CD4-positive, CD25-positive, alpha-beta regulatory T cell (primary cell): ENCODE measurements at regions not wholly inside any gene's neighbourhood (a gene's known extent, or its start where the extent isn't known, plus 50 kb on each side); places are given as distances from the start of the nearest gene placed in this dataset.

ENCODE experiments used
- ATAC-seq, 2 donors: fragments of 150-1000 bp; cut with Tn5 transposase; one replicate each; pipeline ENCODE4 v1.10.0; 2021; ENCODE audit warnings: low read depth in 2 of 2, moderate number of reproducible peaks in 2 of 2, moderate library complexity in 1 of 2
- DNase-seq, 3 donors: peaks; one replicate each; pipeline versions ENCODE4 v3.0.0 to v3.0.0-alpha.2; 2012 to 2022; ENCODE audit warnings: mixed read lengths in 1 of 3
- H3K27ac ChIP-seq: one replicate; pipeline ENCODE4 v1.7.0; 2013; ENCODE audit warnings: mild to moderate bottlenecking, low read length; ENCODE audit not compliant: insufficient read depth, poor library complexity, severe bottlenecking
- H3K27me3 ChIP-seq: one replicate; pipeline ENCODE4 v1.7.0; 2013; ENCODE audit warnings: low read length; ENCODE audit not compliant: control insufficient read depth, insufficient read depth
- H3K36me3 ChIP-seq: one replicate; pipeline ENCODE4 v1.7.0; 2013; ENCODE audit warnings: mild to moderate bottlenecking, low read length, moderate library complexity; ENCODE audit not compliant: control insufficient read depth, insufficient read depth
- H3K4me1 ChIP-seq: 2 replicates; pipeline ENCODE4 v1.7.0; 2013; ENCODE audit warnings: mild to moderate bottlenecking, low read length; ENCODE audit not compliant: insufficient read depth, control insufficient read depth, poor library complexity, severe bottlenecking
- H3K4me3 ChIP-seq: one replicate; pipeline ENCODE4 v1.7.0; 2013; ENCODE audit warnings: low read depth, mild to moderate bottlenecking, low read length, moderate library complexity
- H3K9me3 ChIP-seq, 2 experiments: 1 replicate in 1 of 2; 2 replicates in 1 of 2; pipeline ENCODE4 v1.7.0; 2013; ENCODE audit warnings: low read length in 2 of 2, mild to moderate bottlenecking in 1 of 2, moderate library complexity in 1 of 2; ENCODE audit not compliant: control insufficient read depth in 2 of 2
- H3K27ac Mint-ChIP-seq, 3 donors: one replicate each; pipeline ENCODE4 v1.8.0; 2020 to 2022; ENCODE audit warnings: mild to moderate bottlenecking in 3 of 3, mixed read lengths in 3 of 3, moderate library complexity in 2 of 3
- H3K27me3 Mint-ChIP-seq: one replicate; pipeline ENCODE4 v1.8.0; 2022; ENCODE audit warnings: mild to moderate bottlenecking, mixed read lengths
- H3K36me3 Mint-ChIP-seq: one replicate; pipeline ENCODE4 v1.8.0; 2020; ENCODE audit warnings: mixed read lengths
- H3K4me1 Mint-ChIP-seq, 4 donors: one replicate each; pipeline ENCODE4 v1.8.0; 2020 to 2022; ENCODE audit warnings: mixed read lengths in 4 of 4, mild to moderate bottlenecking in 1 of 4
- H3K4me3 Mint-ChIP-seq, 4 donors: one replicate each; pipeline ENCODE4 v1.8.0; 2020 to 2022; ENCODE audit warnings: mild to moderate bottlenecking in 4 of 4, mixed read lengths in 4 of 4, moderate library complexity in 3 of 4
- H3K9me3 Mint-ChIP-seq, 7 donors: one replicate each; pipeline ENCODE4 v1.8.0; 2020 to 2022; ENCODE audit warnings: mixed read lengths in 7 of 7, mild to moderate bottlenecking in 3 of 7, moderate library complexity in 2 of 7

DNA sequence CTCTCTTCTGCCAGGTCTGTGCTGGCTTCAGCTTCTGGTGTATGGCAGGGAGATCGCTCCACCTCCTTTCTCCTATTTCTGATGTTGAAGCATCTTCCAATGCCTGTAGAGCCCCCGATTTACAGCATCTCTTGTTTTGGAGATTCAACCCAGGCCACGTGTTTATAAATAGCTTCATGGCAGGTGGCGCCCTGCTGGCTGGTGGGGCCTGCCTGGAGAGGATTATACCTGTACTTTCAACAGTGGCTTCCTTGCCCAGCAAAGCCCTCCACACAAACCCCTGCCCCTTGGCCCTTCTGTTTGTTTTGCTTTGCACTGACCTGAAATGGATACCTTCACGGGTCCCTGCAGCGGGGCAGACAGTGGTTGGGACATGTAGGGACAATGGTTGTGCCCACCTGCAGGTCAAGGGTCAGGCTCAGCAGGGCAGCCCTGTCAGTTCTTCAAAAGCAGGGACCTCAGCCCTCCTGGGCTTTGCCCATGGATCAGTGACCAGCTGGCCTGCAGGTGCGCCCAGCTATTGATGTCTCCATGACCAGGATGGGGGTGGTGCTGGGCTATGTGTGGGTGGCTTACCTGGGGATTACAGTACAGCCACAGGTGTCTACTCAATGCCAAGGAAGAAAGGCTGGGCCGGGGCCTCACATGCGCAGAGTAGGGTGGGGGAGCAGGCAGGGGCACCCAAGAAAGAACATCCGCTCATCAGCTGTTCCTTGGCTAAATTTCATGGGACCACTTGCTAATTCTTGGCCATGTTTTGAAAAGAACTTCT is 112.7 kb upstream of the PRR23C start:
- Mint-ChIP-seq H3K27ac (no peak overlapping the region), H3K36me3 (no peaks in the 10 kb centered on the region), H3K4me1 (no peaks in the 10 kb centered on the region), H3K4me3 (no peak overlapping the region), H3K9me3 (peaks cover 0 to 3% (median 0%) of the 10 kb centered on the region in 7 donors), H3K27me3 (peaks cover 4% of the 10 kb centered on the region)
- no peaks in the 10 kb centered on the region for H3K36me3 ChIP-seq
- no peaks in the 10 kb centered on the region for H3K4me1 ChIP-seq
- ATAC-seq (no peak), DNase-seq (no peak)
- H3K9me3 ChIP-seq: no peaks in the 10 kb centered on the region
- no peak overlapping the region for H3K27ac ChIP-seq
- no peak overlapping the region for H3K4me3 ChIP-seq
- H3K27me3 ChIP-seq: no peaks in the 10 kb centered on the region

DNA sequence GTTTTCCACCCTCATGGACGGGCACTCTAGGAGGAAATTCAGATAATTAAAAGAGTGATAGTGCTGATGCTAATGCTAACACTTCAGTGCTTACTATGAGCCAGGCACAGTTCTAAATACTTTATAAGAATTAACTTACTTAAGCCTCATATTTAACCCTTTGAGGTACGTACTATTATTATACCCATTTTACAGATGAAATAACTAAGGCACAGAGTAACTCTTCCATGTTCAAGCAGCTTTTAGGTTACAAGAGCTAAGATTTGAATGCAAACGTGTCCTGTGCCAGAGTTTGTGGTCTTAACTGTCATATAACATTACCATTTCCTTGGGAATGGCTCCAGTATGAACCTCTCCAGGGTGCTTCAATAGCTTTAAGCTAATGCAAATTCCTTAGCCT is 114.7 kb upstream of the PRR23C start:
- no peak overlapping the region for H3K4me3 ChIP-seq
- ATAC-seq: no peak
- peaks cover 0 to 3% (median 0%) of the 10 kb centered on the region in 7 donors for H3K9me3 Mint-ChIP-seq
- no peak overlapping the region for H3K27ac Mint-ChIP-seq
- no peak overlapping the region for H3K27ac ChIP-seq
- H3K27me3 ChIP-seq: no peaks in the 10 kb centered on the region
- no peak for DNase-seq
- peaks cover 4% of the 10 kb centered on the region for H3K27me3 Mint-ChIP-seq
- H3K4me1 ChIP-seq: no peaks in the 10 kb centered on the region
- no peaks in the 10 kb centered on the region for H3K36me3 Mint-ChIP-seq
- no peaks in the 10 kb centered on the region for H3K9me3 ChIP-seq
- no peaks in the 10 kb centered on the region for H3K36me3 ChIP-seq
- H3K4me3 Mint-ChIP-seq: no peak overlapping the region
- no peaks in the 10 kb centered on the region for H3K4me1 Mint-ChIP-seq

DNA sequence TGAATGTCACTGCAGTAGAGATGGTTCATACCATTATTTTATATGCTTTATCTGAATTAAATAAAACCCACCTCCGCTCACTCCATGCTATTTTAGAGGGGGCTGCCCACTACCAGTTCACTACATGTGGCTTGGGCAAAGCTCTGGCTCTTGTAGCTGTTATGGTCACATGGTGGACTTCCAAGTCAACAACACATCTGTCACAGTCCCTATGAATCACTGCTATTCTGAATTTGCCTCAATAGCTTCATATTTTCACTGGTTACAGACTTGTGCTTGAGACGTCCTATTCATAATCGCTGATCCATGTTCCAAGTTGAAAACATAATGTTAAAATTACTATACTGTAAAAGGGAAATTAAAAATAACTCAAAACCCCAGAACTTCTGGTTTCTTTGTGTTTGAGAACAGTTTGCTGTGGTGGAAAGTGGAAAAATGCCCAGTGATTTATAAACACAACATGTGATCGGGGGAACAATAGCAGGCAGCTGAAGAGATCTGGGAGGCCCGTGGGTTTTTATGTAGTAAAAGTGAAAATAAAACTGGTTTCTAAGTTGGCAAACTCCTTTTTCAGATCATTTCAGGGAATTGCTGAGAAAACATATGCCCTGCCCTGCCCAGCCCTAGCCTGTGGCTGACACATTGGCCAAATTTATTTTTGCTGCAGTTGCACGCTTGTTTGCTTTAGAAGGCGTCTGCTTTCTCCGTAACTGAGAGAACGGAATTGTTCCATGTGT is 128.8 kb upstream of the PRR23C start:
- Histone ChIP-seq H3K9me3 (no peaks in the 10 kb centered on the region), H3K36me3 (no peaks in the 10 kb centered on the region), H3K27ac (no peak overlapping the region), H3K4me3 (no peak overlapping the region), H3K27me3 (no peaks in the 10 kb centered on the region), H3K4me1 (no peaks in the 10 kb centered on the region)
- H3K27ac Mint-ChIP-seq: no peak overlapping the region
- peak in 1 of 3 donors; percentile 2 for DNase-seq
- H3K27me3 Mint-ChIP-seq: peaks cover 6% of the 10 kb centered on the region
- no peak for ATAC-seq
- H3K4me1 Mint-ChIP-seq: no peaks in the 10 kb centered on the region
- H3K36me3 Mint-ChIP-seq: no peaks in the 10 kb centered on the region
- no peak overlapping the region for H3K4me3 Mint-ChIP-seq
- H3K9me3 Mint-ChIP-seq: peaks cover 0 to 7% (median 0%) of the 10 kb centered on the region in 7 donors

DNA sequence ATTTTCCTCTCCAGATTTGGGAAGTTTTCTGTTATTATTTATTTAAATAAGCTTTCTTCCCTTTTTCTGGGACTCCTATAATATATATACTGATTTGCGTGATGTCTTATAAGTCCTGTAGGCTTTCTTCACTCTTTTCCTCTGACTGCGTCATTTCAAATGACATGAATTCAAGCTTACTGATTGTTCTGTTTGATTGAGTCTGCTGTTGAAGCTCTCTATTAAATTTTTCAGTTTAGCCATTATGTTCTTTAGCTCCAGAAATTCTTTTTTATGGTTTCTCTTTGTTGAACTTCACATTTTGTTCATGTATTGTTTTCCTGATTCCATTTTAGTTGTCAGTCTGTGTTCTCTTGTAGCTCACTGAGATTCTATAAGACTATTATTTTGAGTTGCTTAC is 135.8 kb upstream of the PRR23C start:
- Histone ChIP-seq H3K27me3 (no peaks in the 10 kb centered on the region), H3K36me3 (no peaks in the 10 kb centered on the region), H3K4me3 (no peak overlapping the region), H3K27ac (no peak overlapping the region), H3K9me3 (peaks cover 0 to 2% of the 10 kb centered on the region in 2 experiments), H3K4me1 (no peaks in the 10 kb centered on the region)
- no peak for DNase-seq
- no peak overlapping the region for H3K4me3 Mint-ChIP-seq
- no peaks in the 10 kb centered on the region for H3K4me1 Mint-ChIP-seq
- no peaks in the 10 kb centered on the region for H3K27me3 Mint-ChIP-seq
- no peak for ATAC-seq
- H3K27ac Mint-ChIP-seq: no peak overlapping the region
- H3K9me3 Mint-ChIP-seq: peaks cover 0 to 15% (median 2%) of the 10 kb centered on the region in 7 donors
- H3K36me3 Mint-ChIP-seq: no peaks in the 10 kb centered on the region

DNA sequence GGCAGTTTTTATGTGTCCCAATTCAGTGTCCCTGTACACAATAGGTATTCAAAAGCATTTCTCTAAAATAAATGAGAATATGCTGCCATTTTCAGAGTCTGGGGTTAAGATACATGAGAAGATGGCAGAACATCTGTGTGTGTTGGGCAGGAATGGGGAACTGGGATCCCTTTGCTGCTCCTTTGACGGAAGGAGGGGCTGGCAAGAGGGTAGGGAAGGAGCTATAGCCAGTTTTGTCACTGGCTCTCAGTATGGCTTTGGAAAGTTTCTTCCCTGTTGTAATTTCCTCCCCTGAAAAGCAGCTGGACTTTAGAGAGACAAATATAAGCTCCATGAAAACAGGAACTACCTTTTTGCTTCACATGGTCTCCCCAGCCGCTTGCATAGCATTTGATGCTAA is 137.5 kb upstream of the PRR23C start:
- Mint-ChIP-seq H3K4me3 (no peak overlapping the region), H3K9me3 (peaks cover 0 to 15% (median 2%) of the 10 kb centered on the region in 7 donors), H3K27me3 (no peaks in the 10 kb centered on the region), H3K27ac (no peak overlapping the region), H3K4me1 (no peaks in the 10 kb centered on the region), H3K36me3 (no peaks in the 10 kb centered on the region)
- ATAC-seq (no peak), DNase-seq (no peak)
- Histone ChIP-seq H3K4me1 (no peaks in the 10 kb centered on the region), H3K27ac (no peak overlapping the region), H3K36me3 (no peaks in the 10 kb centered on the region), H3K4me3 (no peak overlapping the region), H3K9me3 (peaks cover 0 to 2% of the 10 kb centered on the region in 2 experiments), H3K27me3 (no peaks in the 10 kb centered on the region)

DNA sequence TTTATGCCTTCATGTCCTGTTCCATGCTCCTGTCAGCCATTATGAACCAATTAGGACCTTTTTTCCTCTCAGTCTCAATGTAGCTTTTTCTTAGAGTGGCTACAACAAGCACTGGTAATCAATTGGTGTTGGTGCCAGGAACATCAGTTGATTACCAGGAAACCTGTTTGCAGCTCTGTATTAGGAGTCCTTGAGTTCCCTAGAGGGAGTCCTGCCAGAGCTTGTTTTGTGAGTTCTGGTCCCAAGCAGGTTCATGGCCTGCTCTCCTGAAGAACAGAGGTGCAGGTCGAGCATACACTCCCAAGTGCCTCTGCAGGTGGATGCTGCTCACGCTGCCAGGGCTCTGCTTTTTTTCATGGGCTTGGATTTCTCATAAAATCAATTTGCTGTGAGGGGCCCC is 137.9 kb upstream of the PRR23C start:
- Mint-ChIP-seq H3K9me3 (peaks cover 0 to 15% (median 2%) of the 10 kb centered on the region in 7 donors), H3K27me3 (no peaks in the 10 kb centered on the region), H3K27ac (no peak overlapping the region), H3K36me3 (no peaks in the 10 kb centered on the region), H3K4me3 (no peak overlapping the region), H3K4me1 (no peaks in the 10 kb centered on the region)
- Histone ChIP-seq H3K9me3 (peaks cover 0 to 2% of the 10 kb centered on the region in 2 experiments), H3K27ac (no peak overlapping the region), H3K27me3 (no peaks in the 10 kb centered on the region), H3K36me3 (no peaks in the 10 kb centered on the region), H3K4me3 (no peak overlapping the region), H3K4me1 (no peaks in the 10 kb centered on the region)
- DNase-seq: no peak
- ATAC-seq: no peak

DNA sequence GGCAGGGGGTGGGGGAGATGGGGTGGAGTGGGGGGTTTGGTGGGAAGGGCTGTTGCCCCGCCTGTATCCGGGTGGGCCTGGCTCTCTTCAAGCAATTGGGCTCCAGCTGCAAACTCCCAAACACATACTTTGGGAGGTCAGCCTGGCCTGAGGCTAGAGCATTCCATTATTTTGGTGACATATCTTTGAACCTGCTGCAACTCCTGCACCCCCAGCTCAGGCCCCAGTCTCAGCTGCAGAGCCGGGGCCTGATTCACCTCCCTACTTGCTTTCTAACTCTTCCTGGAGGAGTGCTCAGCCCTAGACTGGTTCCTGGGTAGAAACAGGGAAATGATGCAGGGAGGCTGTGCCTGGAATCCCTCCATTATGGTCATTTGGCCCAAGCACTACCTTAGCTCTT is 140.8 kb upstream of the PRR23C start:
- peaks cover 0 to 13% (median 2%) of the 10 kb centered on the region in 7 donors for H3K9me3 Mint-ChIP-seq
- H3K27ac ChIP-seq: no peak overlapping the region
- H3K4me1 ChIP-seq: no peaks in the 10 kb centered on the region
- no peak overlapping the region for H3K27ac Mint-ChIP-seq
- no peaks in the 10 kb centered on the region for H3K27me3 Mint-ChIP-seq
- no peaks in the 10 kb centered on the region for H3K27me3 ChIP-seq
- H3K4me3 ChIP-seq: no peak overlapping the region
- H3K4me3 Mint-ChIP-seq: no peak overlapping the region
- no peaks in the 10 kb centered on the region for H3K4me1 Mint-ChIP-seq
- no peak for DNase-seq
- H3K36me3 Mint-ChIP-seq: no peaks in the 10 kb centered on the region
- H3K36me3 ChIP-seq: no peaks in the 10 kb centered on the region
- H3K9me3 ChIP-seq: no peaks in the 10 kb centered on the region
- no peak for ATAC-seq

DNA sequence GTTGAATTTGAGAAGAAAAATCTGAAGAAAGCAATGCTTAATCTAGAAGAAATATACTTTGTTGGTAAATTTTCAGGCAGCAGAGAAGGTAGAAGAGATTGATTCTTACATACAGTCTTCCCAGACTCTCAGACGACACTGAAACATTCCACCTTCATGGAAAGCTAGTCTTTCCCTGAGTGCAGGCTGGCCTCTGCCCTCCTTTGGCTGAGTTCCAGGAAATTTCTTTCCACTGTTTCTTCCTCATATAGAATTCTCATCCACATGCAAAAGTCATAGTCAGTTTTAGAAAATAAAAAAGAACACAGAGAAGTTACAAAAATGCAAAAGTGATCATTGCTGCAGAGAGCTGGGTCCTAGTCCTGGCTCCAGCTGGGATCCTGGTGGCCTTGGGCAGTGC is 142.5 kb upstream of the PRR23C start:
- Histone ChIP-seq H3K4me3 (no peak overlapping the region), H3K27me3 (no peaks in the 10 kb centered on the region), H3K4me1 (no peaks in the 10 kb centered on the region), H3K36me3 (no peaks in the 10 kb centered on the region), H3K9me3 (no peaks in the 10 kb centered on the region), H3K27ac (no peak overlapping the region)
- Mint-ChIP-seq H3K27me3 (no peaks in the 10 kb centered on the region), H3K4me3 (no peak overlapping the region), H3K4me1 (no peaks in the 10 kb centered on the region), H3K36me3 (no peaks in the 10 kb centered on the region), H3K27ac (no peak overlapping the region), H3K9me3 (peaks cover 0 to 12% (median 2%) of the 10 kb centered on the region in 7 donors)
- ATAC-seq: no peak
- no peak for DNase-seq
